Keratinocyte (primary cell): ENCODE measurements at regions not wholly inside any gene's neighbourhood (a gene's known extent, or its start where the extent isn't known, plus 50 kb on each side); places are given as distances from the start of the nearest gene placed in this dataset.

Experiments used
- DNase-seq: peaks from one replicate; pipeline ENCODE4 v3.0.0-alpha.2; 2011; ENCODE audit warnings: low read depth, missing footprints, low spot score
- FAIRE-seq: peaks from 2 replicates; lab custom pipeline; 2011; peaks lifted over from hg19 to GRCh38; lab: Jason Lieb, UNC
- H2AFZ ChIP-seq: 2 replicates; pipeline ENCODE4 v1.6.0; 2012; ENCODE audit warnings: low read length, control low read depth, inconsistent platforms; ENCODE audit not compliant: control insufficient read depth
- H3K27ac ChIP-seq: 2 replicates; pipeline ENCODE4 v1.5.1; 2011; ENCODE audit warnings: low read length; ENCODE audit not compliant: control insufficient read depth, insufficient read depth
- H3K27me3 ChIP-seq: 3 replicates; pipeline ENCODE4 v1.6.0; 2011; ENCODE audit warnings: low read length; ENCODE audit not compliant: control insufficient read depth, insufficient read depth; ENCODE audit errors: extremely low read depth
- H3K36me3 ChIP-seq, 2 experiments: 2 replicates in 1 of 2; 3 replicates in 1 of 2; pipeline ENCODE4 v1.5.1; 2011; ENCODE audit warnings: low read length in 2 of 2, mild to moderate bottlenecking in 1 of 2; ENCODE audit not compliant: control insufficient read depth in 2 of 2, insufficient read depth in 2 of 2; ENCODE audit errors: extremely low read depth in 1 of 2
- H3K4me1 ChIP-seq: 3 replicates; pipeline ENCODE4 v1.5.1; 2011; ENCODE audit warnings: low read length; ENCODE audit not compliant: control insufficient read depth, insufficient read depth; ENCODE audit errors: extremely low read depth
- H3K4me2 ChIP-seq: 3 replicates; pipeline ENCODE4 v1.6.0; 2011; ENCODE audit warnings: low read depth, low read length; ENCODE audit not compliant: control insufficient read depth, insufficient read depth; ENCODE audit errors: extremely low read depth
- H3K4me3 ChIP-seq, 3 experiments: fragments of 200-600 bp in 1 of 3; sonication (generic) in 1 of 3; 2 replicates in 2 of 3; 3 replicates in 1 of 3; pipeline ENCODE4 v1.5.1; 2011 to 2016; ENCODE audit warnings: low read length in 3 of 3, mild to moderate bottlenecking in 3 of 3, control low read depth in 2 of 3, inconsistent platforms in 1 of 3, low read depth in 1 of 3, mixed read lengths in 1 of 3, mixed run types in 1 of 3, moderate library complexity in 1 of 3; ENCODE audit not compliant: control insufficient read depth in 2 of 3, insufficient read depth in 2 of 3; ENCODE audit errors: extremely low read depth in 1 of 3
- H3K79me2 ChIP-seq: 2 replicates; pipeline ENCODE4 v1.6.0; 2012; ENCODE audit warnings: low read length; ENCODE audit not compliant: control insufficient read depth, insufficient read depth
- H3K9ac ChIP-seq: 3 replicates; pipeline ENCODE4 v1.6.0; 2011; ENCODE audit warnings: low read length; ENCODE audit not compliant: control insufficient read depth, insufficient read depth; ENCODE audit errors: extremely low read depth
- H3K9me1 ChIP-seq: 3 replicates; pipeline ENCODE4 v1.6.0; 2011; ENCODE audit warnings: low read length; ENCODE audit not compliant: control insufficient read depth, insufficient read depth; ENCODE audit errors: extremely low read depth
- H3K9me3 ChIP-seq: 2 replicates; pipeline ENCODE4 v1.5.1; 2012; ENCODE audit warnings: low read depth, low read length; ENCODE audit not compliant: control insufficient read depth
- H4K20me1 ChIP-seq: 3 replicates; pipeline ENCODE4 v1.6.0; 2011; ENCODE audit warnings: low read length; ENCODE audit not compliant: control insufficient read depth, insufficient read depth; ENCODE audit errors: extremely low read depth
- CTCF ChIP-seq, 3 experiments: IDR thresholded peaks in 1 of 3; conservative IDR thresholded peaks in 1 of 3; optimal IDR thresholded peaks in 1 of 3; 2 replicates in 2 of 3; 3 replicates in 1 of 3; pipeline versions ENCODE3 to v1.5.1; 2011; ENCODE audit warnings: low read length in 3 of 3, mild to moderate bottlenecking in 3 of 3, moderate library complexity in 2 of 3, control low read depth in 1 of 3, inconsistent platforms in 1 of 3; ENCODE audit not compliant: insufficient read depth in 2 of 3; ENCODE audit errors: extremely low read depth in 1 of 3
- EZH2 ChIP-seq: IDR thresholded peaks from one replicate; pipeline ENCODE4 v1.6.1; 2012; ENCODE audit warnings: inconsistent platforms, mild to moderate bottlenecking, low read length, moderate library complexity
- dilution Hi-C: fragments of 300-500 bp; cut with MboI; formaldehyde crosslinking; loops from one replicate; pipeline ENCODE4 v1.7.0; 2020; ENCODE audit warnings: low sequenced_read_pairs; ENCODE audit not compliant: extremely low pct_ligation_motif_present

- Histone ChIP-seq H3K9me3 (no peaks in the 10 kb centered on the region), H3K27me3 (no peaks in the 10 kb centered on the region), H4K20me1 (no peaks in the 10 kb centered on the region), H3K4me2 (no peak overlapping the region), H3K9me1 (no peaks in the 10 kb centered on the region), H3K27ac (no peak overlapping the region), H3K79me2 (no peaks in the 10 kb centered on the region), H3K4me3 (no peak overlapping the region), H3K9ac (no peak overlapping the region), H2AFZ (no peak overlapping the region), H3K36me3 (no peaks in the 10 kb centered on the region), H3K4me1 (no peaks in the 10 kb centered on the region)
- TF ChIP-seq EZH2 = no peak
- no peak for TF ChIP-seq CTCF (optimal IDR thresholded peaks at IDR 0.05 in 1 of 3, IDR thresholded peaks at IDR 0.05 in 1 of 3, conservative IDR thresholded peaks at IDR 0.05 in 1 of 3; ENCODE audit: extremely low read depth in 1 of 3, insufficient read depth in 2 of 3, low read length in 3 of 3)
- dilution Hi-C loops = no loop called here
- DNase-seq (no peak), FAIRE-seq (no peak)
Observed at GRCh38 chr4:83932750-83933391, 397.0 kb downstream of the GPAT3 start.

GRCh38 chr4:83931659-83932438 lies 395.9 kb downstream of the GPAT3 start:
- H3K4me2 ChIP-seq = no peak overlapping the region
- H3K27me3 ChIP-seq = no peaks in the 10 kb centered on the region
- H3K4me3 ChIP-seq = no peak overlapping the region
- no peaks in the 10 kb centered on the region for H3K79me2 ChIP-seq
- no peaks in the 10 kb centered on the region for H3K36me3 ChIP-seq
- H3K4me1 ChIP-seq = no peaks in the 10 kb centered on the region
- no peak overlapping the region for H2AFZ ChIP-seq
- FAIRE-seq (no peak), DNase-seq (no peak)
- no peaks in the 10 kb centered on the region for H3K9me1 ChIP-seq
- no peaks in the 10 kb centered on the region for H3K9me3 ChIP-seq
- H3K9ac ChIP-seq = no peak overlapping the region
- no peak for TF ChIP-seq EZH2
- TF ChIP-seq CTCF (optimal IDR thresholded peaks at IDR 0.05 in 1 of 3, IDR thresholded peaks at IDR 0.05 in 1 of 3, conservative IDR thresholded peaks at IDR 0.05 in 1 of 3; ENCODE audit: extremely low read depth in 1 of 3, insufficient read depth in 2 of 3, low read length in 3 of 3) = no peak
- H3K27ac ChIP-seq = no peak overlapping the region
- dilution Hi-C loops = no loop called here
- no peaks in the 10 kb centered on the region for H4K20me1 ChIP-seq
